Ascending aorta (tissue), 2 donors: ENCODE measurements at regions not wholly inside any gene's neighbourhood (a gene's known extent, or its start where the extent isn't known, plus 50 kb on each side); places are given as distances from the start of the nearest gene placed in this dataset.

Source experiments
- DNase-seq, 2 donors: peaks; one replicate each; pipeline ENCODE4 v3.0.0-alpha.2; 2019; ENCODE audit warnings: low spot score in 2 of 2
- H3K27ac ChIP-seq, 2 donors: fragments of 200-600 bp; sonication (generic); one replicate each; pipeline ENCODE4 v1.5.1; 2016 to 2017; ENCODE audit warnings: mild to moderate bottlenecking in 1 of 2
- H3K27me3 ChIP-seq: fragments of 200-600 bp; sonication (generic); one replicate; pipeline ENCODE4 v1.5.1; 2017
- H3K36me3 ChIP-seq, 2 donors: fragments of 200-600 bp; sonication (generic); one replicate each; pipeline ENCODE4 v1.5.1; 2016
- H3K4me1 ChIP-seq, 2 donors: fragments of 200-600 bp; sonication (generic); one replicate each; pipeline ENCODE4 v1.5.1; 2016 to 2017; ENCODE audit warnings: mild to moderate bottlenecking in 1 of 2
- H3K4me3 ChIP-seq, 2 donors: fragments of 200-600 bp; sonication (generic); one replicate each; pipeline ENCODE4 v1.5.1; 2016 to 2017; ENCODE audit warnings: mild to moderate bottlenecking in 1 of 2
- H3K9me3 ChIP-seq, 2 donors: fragments of 200-600 bp; sonication (generic); one replicate each; pipeline ENCODE4 v1.5.1; 2016
- intact Hi-C: fragments of 100-400 bp; cut with DNase I; formaldehyde crosslinking; loops from one replicate; pipeline ENCODE4 v1.15.1; 2023
- TF ChIP-seq, protein P1 (sequence below), 3 experiments: fragments of 200-600 bp in 2 of 3; fragments of 450-650 bp in 1 of 3; sonication (generic) in 2 of 3; IDR thresholded peaks; one replicate each; pipeline ENCODE4 v1.5.1; 2016 to 2019; ENCODE audit warnings: antibody characterized with exemption in 3 of 3, mild to moderate bottlenecking in 1 of 3, moderate library complexity in 1 of 3

- Histone ChIP-seq H3K4me3 (no peak overlapping the region), H3K27me3 (no peaks in the 10 kb centered on the region), H3K27ac (no peak overlapping the region), H3K4me1 (no peaks in the 10 kb centered on the region), H3K9me3 (no peaks in the 10 kb centered on the region), H3K36me3 (no peaks in the 10 kb centered on the region)
- TF ChIP-seq, protein P1, sequence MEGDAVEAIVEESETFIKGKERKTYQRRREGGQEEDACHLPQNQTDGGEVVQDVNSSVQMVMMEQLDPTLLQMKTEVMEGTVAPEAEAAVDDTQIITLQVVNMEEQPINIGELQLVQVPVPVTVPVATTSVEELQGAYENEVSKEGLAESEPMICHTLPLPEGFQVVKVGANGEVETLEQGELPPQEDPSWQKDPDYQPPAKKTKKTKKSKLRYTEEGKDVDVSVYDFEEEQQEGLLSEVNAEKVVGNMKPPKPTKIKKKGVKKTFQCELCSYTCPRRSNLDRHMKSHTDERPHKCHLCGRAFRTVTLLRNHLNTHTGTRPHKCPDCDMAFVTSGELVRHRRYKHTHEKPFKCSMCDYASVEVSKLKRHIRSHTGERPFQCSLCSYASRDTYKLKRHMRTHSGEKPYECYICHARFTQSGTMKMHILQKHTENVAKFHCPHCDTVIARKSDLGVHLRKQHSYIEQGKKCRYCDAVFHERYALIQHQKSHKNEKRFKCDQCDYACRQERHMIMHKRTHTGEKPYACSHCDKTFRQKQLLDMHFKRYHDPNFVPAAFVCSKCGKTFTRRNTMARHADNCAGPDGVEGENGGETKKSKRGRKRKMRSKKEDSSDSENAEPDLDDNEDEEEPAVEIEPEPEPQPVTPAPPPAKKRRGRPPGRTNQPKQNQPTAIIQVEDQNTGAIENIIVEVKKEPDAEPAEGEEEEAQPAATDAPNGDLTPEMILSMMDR (IDR thresholded peaks at IDR 0.05), result no peak
- intact Hi-C loops, result no loop called here
- DNase-seq, result no peak
These were observed 115.8 kb upstream of the SERP2 start for GRCh38 chr13:44257796-44258195.

GRCh38 chr13:44259045-44260027, 114.3 kb upstream of the SERP2 start:
- TF ChIP-seq, protein P1 (IDR thresholded peaks at IDR 0.05), result no peak
- intact Hi-C loops, result no loop called here
- no peaks in the 10 kb centered on the region for H3K9me3 ChIP-seq
- H3K4me3 ChIP-seq, result no peak overlapping the region
- peak overlapping the region in 1 of 2 donors; percentile 13 for H3K27ac ChIP-seq
- DNase-seq, result peak; percentile 55 to 84
- H3K36me3 ChIP-seq, result no peaks in the 10 kb centered on the region
- no peaks in the 10 kb centered on the region for H3K27me3 ChIP-seq
- H3K4me1 ChIP-seq, result no peaks in the 10 kb centered on the region

DNA sequence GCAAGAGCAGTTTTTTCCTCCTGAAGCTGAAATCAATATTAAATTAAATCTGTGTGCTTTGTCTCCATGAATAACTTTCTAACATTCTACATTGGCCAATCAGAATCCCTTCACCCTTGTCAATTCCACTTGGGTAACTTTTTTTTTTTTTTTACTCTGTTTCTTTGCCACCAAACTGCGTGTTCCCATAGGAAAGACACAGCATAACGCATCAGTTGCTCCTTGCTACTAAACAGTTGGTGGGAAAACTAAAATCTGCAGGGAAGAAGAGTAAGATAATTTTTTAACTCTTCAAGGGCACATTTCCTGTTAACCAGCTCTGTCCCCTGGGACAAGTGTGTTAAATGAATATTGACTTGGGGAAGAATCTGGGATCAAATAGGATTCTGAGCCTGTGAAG, 113.3 kb upstream of the SERP2 start:
- TF ChIP-seq, protein P1 (IDR thresholded peaks at IDR 0.05), result no peak
- DNase-seq, result no peak
- H3K36me3 ChIP-seq, result no peaks in the 10 kb centered on the region
- no peak overlapping the region for H3K4me3 ChIP-seq
- no peak overlapping the region for H3K27ac ChIP-seq
- H3K9me3 ChIP-seq, result no peaks in the 10 kb centered on the region
- H3K27me3 ChIP-seq, result no peaks in the 10 kb centered on the region
- intact Hi-C loops, result no loop called here
- no peaks in the 10 kb centered on the region for H3K4me1 ChIP-seq

DNA sequence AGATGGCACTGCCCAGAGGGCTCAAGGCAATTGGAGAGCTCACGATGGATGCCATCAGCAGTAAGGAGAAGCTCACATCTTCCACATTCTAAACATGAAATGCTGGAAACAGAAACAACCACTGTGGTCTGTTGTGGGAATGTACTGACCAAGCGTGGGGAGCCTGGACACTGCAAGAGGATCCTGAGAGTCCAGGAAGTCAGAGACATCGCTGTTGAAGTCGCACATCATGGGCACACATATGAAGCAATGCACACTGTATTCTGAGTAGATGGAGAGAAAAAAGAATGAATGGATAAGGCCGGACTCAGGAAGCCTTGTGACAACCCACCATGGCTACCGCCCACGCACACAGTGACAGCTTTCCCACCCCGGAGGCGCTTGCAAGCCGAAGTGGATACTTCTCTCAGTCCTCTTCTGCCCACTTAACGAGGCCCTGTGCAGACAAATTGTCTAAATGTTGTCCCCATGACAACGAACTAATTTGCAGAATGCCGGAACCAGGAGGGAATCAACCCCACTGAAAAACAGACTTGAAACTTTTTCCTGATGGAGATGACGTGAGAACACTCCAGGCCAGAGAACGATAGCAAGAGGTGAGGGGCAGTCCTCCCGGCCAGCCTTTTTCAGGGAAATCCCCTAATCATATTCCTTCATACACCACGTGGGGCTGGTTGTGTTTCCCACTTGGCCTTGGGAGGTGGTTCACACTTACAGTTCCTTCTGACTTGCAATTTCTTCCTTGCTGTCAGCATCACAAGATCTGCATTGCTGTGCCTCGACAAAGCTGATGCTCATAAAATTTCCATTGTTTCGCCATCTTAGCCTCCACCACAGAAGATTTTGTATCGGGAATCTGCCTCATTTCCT, 109.6 kb upstream of the SERP2 start:
- intact Hi-C loops, result no loop called here
- TF ChIP-seq, protein P1 (IDR thresholded peaks at IDR 0.05), result no peak
- Histone ChIP-seq H3K27ac (no peak overlapping the region), H3K4me1 (peaks cover 0 to 16% of the 10 kb centered on the region in 2 donors), H3K27me3 (no peaks in the 10 kb centered on the region), H3K9me3 (no peaks in the 10 kb centered on the region), H3K36me3 (no peaks in the 10 kb centered on the region), H3K4me3 (no peak overlapping the region)
- no peak for DNase-seq

- H3K36me3 ChIP-seq, result no peaks in the 10 kb centered on the region
- TF ChIP-seq, protein P1 (IDR thresholded peaks at IDR 0.05), result no peak
- intact Hi-C loops, result no loop called here
- H3K27me3 ChIP-seq, result no peaks in the 10 kb centered on the region
- no peaks in the 10 kb centered on the region for H3K9me3 ChIP-seq
- DNase-seq, result no peak
- peaks cover 3 to 28% of the 10 kb centered on the region in 2 donors for H3K4me1 ChIP-seq
- no peak overlapping the region for H3K4me3 ChIP-seq
- no peak overlapping the region for H3K27ac ChIP-seq
These were observed 107.3 kb upstream of the SERP2 start for GRCh38 chr13:44266305-44266704.
